A673 (cell line): ENCODE measurements at regions not wholly inside any gene's neighbourhood (a gene's known extent, or its start where the extent isn't known, plus 50 kb on each side); places are given as distances from the start of the nearest gene placed in this dataset.

ENCODE experiments used
- CTCF ChIP-seq: fragments of 300-800, 200-600 bp; sonication (generic); conservative IDR thresholded peaks from 2 replicates; pipeline ENCODE4 v1.5.1; 2017; ENCODE audit warnings: low read depth, mild to moderate bottlenecking, antibody characterized with exemption, low read length, moderate library complexity, mixed read lengths
- EZH2 ChIP-seq: fragments of 200-600 bp; sonication (generic); IDR thresholded peaks from 2 replicates; pipeline ENCODE4 v1.6.1; 2017; ENCODE audit warnings: borderline replicate concordance, low read depth, mild to moderate bottlenecking, mixed read lengths, antibody characterized with exemption, low read length; ENCODE audit not compliant: poor library complexity, severe bottlenecking

GRCh38 chr2:47227532-47228279, 51.4 kb upstream of the CALM2 start:
- TF ChIP-seq CTCF = no peak
- no peak for TF ChIP-seq EZH2
